GM23338 (cell line): ENCODE measurements at regions not wholly inside any gene's neighbourhood (a gene's known extent, or its start where the extent isn't known, plus 50 kb on each side); places are given as distances from the start of the nearest gene placed in this dataset.

Source experiments
- ATAC-seq: fragments of 200-7000 bp; cut with Tn5 transposase; 3 replicates; pipeline ENCODE4 v1.9.1; 2020
- DNase-seq: peaks from one replicate; pipeline ENCODE4 v3.0.0-alpha.2; 2015; ENCODE audit warnings: low spot score
- H2AFZ ChIP-seq: fragments of 200-600 bp; sonication (generic); 2 replicates; pipeline ENCODE4 v1.8.0; 2016; ENCODE audit warnings: antibody characterized with exemption, mild to moderate bottlenecking, moderate library complexity
- H3F3A ChIP-seq: fragments of 200-600 bp; sonication (generic); replicated peaks from 2 replicates; pipeline ENCODE4 v1.8.0; 2017; ENCODE audit warnings: antibody characterized with exemption, mixed run types, low read depth
- H3K27ac ChIP-seq: fragments of 200-600 bp; sonication (generic); 2 replicates; pipeline ENCODE4 v1.6.1; 2016; ENCODE audit warnings: low read depth
- H3K27me3 ChIP-seq: fragments of 200-600 bp; sonication (generic); 2 replicates; pipeline ENCODE4 v1.8.0; 2016; ENCODE audit warnings: mild to moderate bottlenecking, mixed run types, moderate library complexity; ENCODE audit not compliant: insufficient read depth
- H3K36me3 ChIP-seq: fragments of 200-600 bp; sonication (generic); 2 replicates; pipeline ENCODE4 v1.8.0; 2016; ENCODE audit warnings: mild to moderate bottlenecking; ENCODE audit not compliant: insufficient read depth
- H3K4me1 ChIP-seq: fragments of 200-600 bp; sonication (generic); 2 replicates; pipeline ENCODE4 v1.8.0; 2016; ENCODE audit warnings: mild to moderate bottlenecking, moderate library complexity; ENCODE audit not compliant: insufficient read depth
- H3K4me2 ChIP-seq: fragments of 200-600 bp; sonication (generic); 2 replicates; pipeline ENCODE4 v1.7.1; 2017; ENCODE audit warnings: mixed run types
- H3K4me3 ChIP-seq: fragments of 200-600 bp; sonication (generic); 2 replicates; pipeline ENCODE4 v1.6.1; 2016; ENCODE audit warnings: mixed run types
- H3K79me2 ChIP-seq: fragments of 200-600 bp; sonication (generic); replicated peaks from 2 replicates; pipeline ENCODE4 v1.8.0; 2017; ENCODE audit warnings: mild to moderate bottlenecking; ENCODE audit not compliant: insufficient read depth
- H3K9me2 ChIP-seq: fragments of 200-600 bp; sonication (generic); 2 replicates; pipeline ENCODE4 v1.8.0; 2017; ENCODE audit not compliant: insufficient read depth
- H4K20me1 ChIP-seq: fragments of 200-600 bp; sonication (generic); replicated peaks from 2 replicates; pipeline ENCODE4 v1.8.0; 2017; ENCODE audit warnings: mild to moderate bottlenecking; ENCODE audit not compliant: insufficient read depth
- H3K27ac Mint-ChIP-seq: 2 replicates; pipeline ENCODE4 v1.8.0; 2020; ENCODE audit warnings: inconsistent platforms, mild to moderate bottlenecking, moderate library complexity, mixed read lengths
- H3K27me3 Mint-ChIP-seq: 3 replicates; pipeline ENCODE4 v1.8.0; 2022; ENCODE audit warnings: low read depth, mild to moderate bottlenecking, moderate library complexity, mixed read lengths, inconsistent platforms; ENCODE audit not compliant: insufficient read depth, poor library complexity
- H3K36me3 Mint-ChIP-seq: 3 replicates; pipeline ENCODE4 v1.8.0; 2021; ENCODE audit warnings: low read depth, mild to moderate bottlenecking, inconsistent platforms, moderate library complexity, mixed read lengths
- H3K4me1 Mint-ChIP-seq: 3 replicates; pipeline ENCODE4 v1.8.0; 2020; ENCODE audit warnings: mild to moderate bottlenecking, inconsistent platforms, mixed read lengths
- H3K4me3 Mint-ChIP-seq: 3 replicates; pipeline ENCODE4 v1.8.0; 2021; ENCODE audit warnings: moderate library complexity, mild to moderate bottlenecking, inconsistent platforms, mixed read lengths
- H3K9me3 Mint-ChIP-seq: 3 replicates; pipeline ENCODE4 v1.8.0; 2020; ENCODE audit warnings: moderate library complexity, mild to moderate bottlenecking, inconsistent platforms, mixed read lengths
- CREB1 ChIP-seq: fragments of 250-450 bp; sonication (Bioruptor Pico); IDR thresholded peaks from 2 replicates; pipeline ENCODE4 v1.5.0; 2020; ENCODE audit warnings: low read depth, mild to moderate bottlenecking, moderate library complexity
- EZH2 ChIP-seq: fragments of 200-600 bp; sonication (generic); IDR thresholded peaks from one replicate; pipeline ENCODE4 v1.8.0; 2017; ENCODE audit warnings: antibody characterized with exemption, mild to moderate bottlenecking, low read depth; ENCODE audit not compliant: unreplicated experiment
- EZH2phosphoT487 ChIP-seq: fragments of 200-600 bp; sonication (generic); IDR thresholded peaks from one replicate; pipeline ENCODE4 v1.8.1; 2018; ENCODE audit warnings: antibody characterized with exemption; ENCODE audit not compliant: unreplicated experiment
- JUNB ChIP-seq: IDR thresholded peaks from one replicate; pipeline ENCODE4 v1.6.1; 2016; ENCODE audit warnings: antibody characterized with exemption; ENCODE audit not compliant: unreplicated experiment
- NANOG ChIP-seq: IDR thresholded peaks from 2 replicates; pipeline ENCODE4 v1.6.1; 2016; ENCODE audit warnings: antibody characterized with exemption, borderline replicate concordance
- POLR2AphosphoS5 ChIP-seq: IDR thresholded peaks from 2 replicates; pipeline ENCODE4 v1.6.1; 2016; ENCODE audit warnings: antibody characterized with exemption, low read depth
- STAT1 ChIP-seq: IDR thresholded peaks from one replicate; pipeline ENCODE4 v1.6.1; 2016; ENCODE audit warnings: antibody characterized with exemption; ENCODE audit not compliant: unreplicated experiment
- ZNF114 ChIP-seq: fragments of 250-450 bp; sonication (Bioruptor Pico); IDR thresholded peaks from 2 replicates; pipeline ENCODE4 v1.5.0; 2020; ENCODE audit warnings: mild to moderate bottlenecking, moderate library complexity
- ZNF331 ChIP-seq: fragments of 250-450 bp; sonication (Bioruptor Pico); IDR thresholded peaks from 2 replicates; pipeline ENCODE4 v1.5.0; 2020; ENCODE audit warnings: low read depth, mild to moderate bottlenecking, moderate library complexity
- TF ChIP-seq, protein P1 (sequence below): IDR thresholded peaks from 2 replicates; pipeline ENCODE4 v1.6.1; 2016; ENCODE audit warnings: antibody characterized with exemption
- TF ChIP-seq, protein P2 (sequence below), 2 experiments: fragments of 200-600 bp in 1 of 2; sonication (generic) in 1 of 2; conservative IDR thresholded peaks; 2 replicates each; pipeline versions ENCODE4 v1.5.1 to v1.6.1; 2016 to 2017; ENCODE audit warnings: antibody characterized with exemption in 2 of 2, low read depth in 2 of 2, mild to moderate bottlenecking in 2 of 2, moderate library complexity in 1 of 2
- TF ChIP-seq, protein P3 (sequence below): fragments of 250-450 bp; sonication (Bioruptor Pico); IDR thresholded peaks from 2 replicates; pipeline ENCODE4 v1.5.0; 2020; ENCODE audit warnings: mild to moderate bottlenecking, moderate library complexity
- TF ChIP-seq, protein P4 (sequence below): IDR thresholded peaks from one replicate; pipeline ENCODE4 v1.6.1; 2018; ENCODE audit warnings: antibody characterized with exemption; ENCODE audit not compliant: unreplicated experiment

DNA sequence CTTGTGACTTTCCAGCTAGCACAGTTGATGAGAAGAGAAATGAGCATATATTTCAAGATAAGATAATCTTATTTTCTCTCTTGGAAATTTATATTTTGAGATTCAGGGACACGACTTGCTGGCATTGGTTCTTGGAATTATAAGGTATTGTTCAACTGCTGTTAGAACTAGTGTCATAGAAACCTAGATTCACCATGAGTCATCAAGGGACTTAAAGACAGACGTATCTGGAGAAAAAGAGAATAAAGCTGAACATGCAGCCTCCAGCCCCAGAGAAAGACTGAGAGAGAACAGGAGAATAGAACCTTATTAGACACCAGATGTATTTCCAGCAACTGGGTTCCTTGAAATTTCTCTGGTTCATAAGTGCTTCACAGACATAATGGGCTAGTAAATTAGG is 194.4 kb upstream of the PPFIA2 start (continued):
- TF ChIP-seq POLR2AphosphoS5 = no peak
- TF ChIP-seq EZH2 = no peak
- TF ChIP-seq ZNF331 = no peak
- no peak for TF ChIP-seq JUNB
- TF ChIP-seq CREB1 (CRISPR knock-in tag) = no peak

DNA sequence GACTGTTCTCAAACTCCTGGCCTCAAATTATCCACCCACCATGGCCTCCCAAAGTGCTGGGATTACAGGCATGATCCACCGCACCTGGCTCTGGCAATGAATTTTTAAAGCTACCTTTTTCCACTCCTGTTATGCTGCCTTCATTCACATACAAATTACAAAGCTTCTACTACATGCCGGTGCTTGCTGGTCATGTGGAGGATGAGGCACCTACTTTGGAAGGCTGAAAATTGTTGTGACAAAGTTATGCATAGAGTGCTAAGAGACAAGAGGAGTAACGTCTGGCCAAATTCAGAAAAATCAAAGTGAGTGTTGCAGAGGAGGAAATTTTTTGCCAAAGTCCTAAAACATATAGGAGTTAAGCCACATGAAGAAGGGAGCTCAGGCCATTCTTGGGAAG is 191.7 kb upstream of the PPFIA2 start:
- ATAC-seq (no peak), DNase-seq (no peak)
- H3K36me3 Mint-ChIP-seq = no peaks in the 10 kb centered on the region; the same call in 2 of the 3 replicates
- Histone ChIP-seq H3K4me2 (no peak overlapping the region), H3K27ac (no peak overlapping the region), H2AFZ (peak overlapping the region; percentile 75), H3K79me2 (no peaks in the 10 kb centered on the region), H3K4me3 (no peak overlapping the region), H3K27me3 (no peaks in the 10 kb centered on the region), H3K4me1 (peaks cover 7% of the 10 kb centered on the region; the same call in 1 of the 2 replicates), H3K9me2 (no peaks in the 10 kb centered on the region), H4K20me1 (no peaks in the 10 kb centered on the region), H3K36me3 (no peaks in the 10 kb centered on the region), H3F3A (no peaks in the 10 kb centered on the region)
- no peak overlapping the region for H3K4me3 Mint-ChIP-seq
- no peak overlapping the region for H3K27ac Mint-ChIP-seq
- 0 out of 3 replicates have a peak, but pooled peaks cover 2% of the 10 kb centered on the region for H3K4me1 Mint-ChIP-seq
- H3K27me3 Mint-ChIP-seq = no peaks in the 10 kb centered on the region
- no peak for TF ChIP-seq NANOG
- TF ChIP-seq, protein P1, sequence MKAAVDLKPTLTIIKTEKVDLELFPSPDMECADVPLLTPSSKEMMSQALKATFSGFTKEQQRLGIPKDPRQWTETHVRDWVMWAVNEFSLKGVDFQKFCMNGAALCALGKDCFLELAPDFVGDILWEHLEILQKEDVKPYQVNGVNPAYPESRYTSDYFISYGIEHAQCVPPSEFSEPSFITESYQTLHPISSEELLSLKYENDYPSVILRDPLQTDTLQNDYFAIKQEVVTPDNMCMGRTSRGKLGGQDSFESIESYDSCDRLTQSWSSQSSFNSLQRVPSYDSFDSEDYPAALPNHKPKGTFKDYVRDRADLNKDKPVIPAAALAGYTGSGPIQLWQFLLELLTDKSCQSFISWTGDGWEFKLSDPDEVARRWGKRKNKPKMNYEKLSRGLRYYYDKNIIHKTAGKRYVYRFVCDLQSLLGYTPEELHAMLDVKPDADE = no peak
- no peak for TF ChIP-seq ZNF331
- TF ChIP-seq JUNB = no peak
- no peak for TF ChIP-seq EZH2phosphoT487
- TF ChIP-seq, protein P2, sequence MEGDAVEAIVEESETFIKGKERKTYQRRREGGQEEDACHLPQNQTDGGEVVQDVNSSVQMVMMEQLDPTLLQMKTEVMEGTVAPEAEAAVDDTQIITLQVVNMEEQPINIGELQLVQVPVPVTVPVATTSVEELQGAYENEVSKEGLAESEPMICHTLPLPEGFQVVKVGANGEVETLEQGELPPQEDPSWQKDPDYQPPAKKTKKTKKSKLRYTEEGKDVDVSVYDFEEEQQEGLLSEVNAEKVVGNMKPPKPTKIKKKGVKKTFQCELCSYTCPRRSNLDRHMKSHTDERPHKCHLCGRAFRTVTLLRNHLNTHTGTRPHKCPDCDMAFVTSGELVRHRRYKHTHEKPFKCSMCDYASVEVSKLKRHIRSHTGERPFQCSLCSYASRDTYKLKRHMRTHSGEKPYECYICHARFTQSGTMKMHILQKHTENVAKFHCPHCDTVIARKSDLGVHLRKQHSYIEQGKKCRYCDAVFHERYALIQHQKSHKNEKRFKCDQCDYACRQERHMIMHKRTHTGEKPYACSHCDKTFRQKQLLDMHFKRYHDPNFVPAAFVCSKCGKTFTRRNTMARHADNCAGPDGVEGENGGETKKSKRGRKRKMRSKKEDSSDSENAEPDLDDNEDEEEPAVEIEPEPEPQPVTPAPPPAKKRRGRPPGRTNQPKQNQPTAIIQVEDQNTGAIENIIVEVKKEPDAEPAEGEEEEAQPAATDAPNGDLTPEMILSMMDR (conservative IDR thresholded peaks at IDR 0.05; ENCODE audit: low read depth in 2 of 2) = no peak
- TF ChIP-seq STAT1 = no peak
- TF ChIP-seq ZNF114 (CRISPR knock-in tag) = no peak
- no peak for TF ChIP-seq CREB1 (CRISPR knock-in tag)
- TF ChIP-seq, protein P3, sequence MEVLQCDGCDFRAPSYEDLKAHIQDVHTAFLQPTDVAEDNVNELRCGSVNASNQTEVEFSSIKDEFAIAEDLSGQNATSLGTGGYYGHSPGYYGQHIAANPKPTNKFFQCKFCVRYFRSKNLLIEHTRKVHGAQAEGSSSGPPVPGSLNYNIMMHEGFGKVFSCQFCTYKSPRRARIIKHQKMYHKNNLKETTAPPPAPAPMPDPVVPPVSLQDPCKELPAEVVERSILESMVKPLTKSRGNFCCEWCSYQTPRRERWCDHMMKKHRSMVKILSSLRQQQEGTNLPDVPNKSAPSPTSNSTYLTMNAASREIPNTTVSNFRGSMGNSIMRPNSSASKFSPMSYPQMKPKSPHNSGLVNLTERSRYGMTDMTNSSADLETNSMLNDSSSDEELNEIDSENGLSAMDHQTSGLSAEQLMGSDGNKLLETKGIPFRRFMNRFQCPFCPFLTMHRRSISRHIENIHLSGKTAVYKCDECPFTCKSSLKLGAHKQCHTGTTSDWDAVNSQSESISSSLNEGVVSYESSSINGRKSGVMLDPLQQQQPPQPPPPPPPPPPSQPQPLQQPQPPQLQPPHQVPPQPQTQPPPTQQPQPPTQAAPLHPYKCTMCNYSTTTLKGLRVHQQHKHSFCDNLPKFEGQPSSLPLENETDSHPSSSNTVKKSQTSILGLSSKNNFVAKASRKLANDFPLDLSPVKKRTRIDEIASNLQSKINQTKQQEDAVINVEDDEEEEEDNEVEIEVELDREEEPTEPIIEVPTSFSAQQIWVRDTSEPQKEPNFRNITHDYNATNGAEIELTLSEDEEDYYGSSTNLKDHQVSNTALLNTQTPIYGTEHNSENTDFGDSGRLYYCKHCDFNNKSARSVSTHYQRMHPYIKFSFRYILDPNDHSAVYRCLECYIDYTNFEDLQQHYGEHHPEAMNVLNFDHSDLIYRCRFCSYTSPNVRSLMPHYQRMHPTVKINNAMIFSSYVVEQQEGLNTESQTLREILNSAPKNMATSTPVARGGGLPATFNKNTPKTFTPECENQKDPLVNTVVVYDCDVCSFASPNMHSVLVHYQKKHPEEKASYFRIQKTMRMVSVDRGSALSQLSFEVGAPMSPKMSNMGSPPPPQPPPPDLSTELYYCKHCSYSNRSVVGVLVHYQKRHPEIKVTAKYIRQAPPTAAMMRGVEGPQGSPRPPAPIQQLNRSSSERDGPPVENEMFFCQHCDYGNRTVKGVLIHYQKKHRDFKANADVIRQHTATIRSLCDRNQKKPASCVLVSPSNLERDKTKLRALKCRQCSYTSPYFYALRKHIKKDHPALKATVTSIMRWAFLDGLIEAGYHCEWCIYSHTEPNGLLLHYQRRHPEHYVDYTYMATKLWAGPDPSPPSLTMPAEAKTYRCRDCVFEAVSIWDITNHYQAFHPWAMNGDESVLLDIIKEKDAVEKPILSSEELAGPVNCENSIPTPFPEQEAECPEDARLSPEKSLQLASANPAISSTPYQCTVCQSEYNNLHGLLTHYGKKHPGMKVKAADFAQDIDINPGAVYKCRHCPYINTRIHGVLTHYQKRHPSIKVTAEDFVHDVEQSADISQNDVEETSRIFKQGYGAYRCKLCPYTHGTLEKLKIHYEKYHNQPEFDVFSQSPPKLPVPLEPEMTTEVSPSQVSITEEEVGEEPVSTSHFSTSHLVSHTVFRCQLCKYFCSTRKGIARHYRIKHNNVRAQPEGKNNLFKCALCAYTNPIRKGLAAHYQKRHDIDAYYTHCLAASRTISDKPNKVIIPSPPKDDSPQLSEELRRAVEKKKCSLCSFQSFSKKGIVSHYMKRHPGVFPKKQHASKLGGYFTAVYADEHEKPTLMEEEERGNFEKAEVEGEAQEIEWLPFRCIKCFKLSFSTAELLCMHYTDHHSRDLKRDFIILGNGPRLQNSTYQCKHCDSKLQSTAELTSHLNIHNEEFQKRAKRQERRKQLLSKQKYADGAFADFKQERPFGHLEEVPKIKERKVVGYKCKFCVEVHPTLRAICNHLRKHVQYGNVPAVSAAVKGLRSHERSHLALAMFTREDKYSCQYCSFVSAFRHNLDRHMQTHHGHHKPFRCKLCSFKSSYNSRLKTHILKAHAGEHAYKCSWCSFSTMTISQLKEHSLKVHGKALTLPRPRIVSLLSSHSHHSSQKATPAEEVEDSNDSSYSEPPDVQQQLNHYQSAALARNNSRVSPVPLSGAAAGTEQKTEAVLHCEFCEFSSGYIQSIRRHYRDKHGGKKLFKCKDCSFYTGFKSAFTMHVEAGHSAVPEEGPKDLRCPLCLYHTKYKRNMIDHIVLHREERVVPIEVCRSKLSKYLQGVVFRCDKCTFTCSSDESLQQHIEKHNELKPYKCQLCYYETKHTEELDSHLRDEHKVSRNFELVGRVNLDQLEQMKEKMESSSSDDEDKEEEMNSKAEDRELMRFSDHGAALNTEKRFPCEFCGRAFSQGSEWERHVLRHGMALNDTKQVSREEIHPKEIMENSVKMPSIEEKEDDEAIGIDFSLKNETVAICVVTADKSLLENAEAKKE (CRISPR knock-in tag) = no peak
- TF ChIP-seq POLR2AphosphoS5 = no peak
- TF ChIP-seq EZH2 = no peak
- TF ChIP-seq, protein P4, sequence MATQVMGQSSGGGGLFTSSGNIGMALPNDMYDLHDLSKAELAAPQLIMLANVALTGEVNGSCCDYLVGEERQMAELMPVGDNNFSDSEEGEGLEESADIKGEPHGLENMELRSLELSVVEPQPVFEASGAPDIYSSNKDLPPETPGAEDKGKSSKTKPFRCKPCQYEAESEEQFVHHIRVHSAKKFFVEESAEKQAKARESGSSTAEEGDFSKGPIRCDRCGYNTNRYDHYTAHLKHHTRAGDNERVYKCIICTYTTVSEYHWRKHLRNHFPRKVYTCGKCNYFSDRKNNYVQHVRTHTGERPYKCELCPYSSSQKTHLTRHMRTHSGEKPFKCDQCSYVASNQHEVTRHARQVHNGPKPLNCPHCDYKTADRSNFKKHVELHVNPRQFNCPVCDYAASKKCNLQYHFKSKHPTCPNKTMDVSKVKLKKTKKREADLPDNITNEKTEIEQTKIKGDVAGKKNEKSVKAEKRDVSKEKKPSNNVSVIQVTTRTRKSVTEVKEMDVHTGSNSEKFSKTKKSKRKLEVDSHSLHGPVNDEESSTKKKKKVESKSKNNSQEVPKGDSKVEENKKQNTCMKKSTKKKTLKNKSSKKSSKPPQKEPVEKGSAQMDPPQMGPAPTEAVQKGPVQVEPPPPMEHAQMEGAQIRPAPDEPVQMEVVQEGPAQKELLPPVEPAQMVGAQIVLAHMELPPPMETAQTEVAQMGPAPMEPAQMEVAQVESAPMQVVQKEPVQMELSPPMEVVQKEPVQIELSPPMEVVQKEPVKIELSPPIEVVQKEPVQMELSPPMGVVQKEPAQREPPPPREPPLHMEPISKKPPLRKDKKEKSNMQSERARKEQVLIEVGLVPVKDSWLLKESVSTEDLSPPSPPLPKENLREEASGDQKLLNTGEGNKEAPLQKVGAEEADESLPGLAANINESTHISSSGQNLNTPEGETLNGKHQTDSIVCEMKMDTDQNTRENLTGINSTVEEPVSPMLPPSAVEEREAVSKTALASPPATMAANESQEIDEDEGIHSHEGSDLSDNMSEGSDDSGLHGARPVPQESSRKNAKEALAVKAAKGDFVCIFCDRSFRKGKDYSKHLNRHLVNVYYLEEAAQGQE = no peak
- H3K9me3 Mint-ChIP-seq = no peaks in the 10 kb centered on the region
